Breast epithelium (tissue), 4 donors: ENCODE measurements at regions not wholly inside any gene's neighbourhood (a gene's known extent, or its start where the extent isn't known, plus 50 kb on each side); places are given as distances from the start of the nearest gene placed in this dataset.

ENCODE experiments used
- DNase-seq, 2 donors: peaks; one replicate each; pipeline ENCODE4 v3.0.0-alpha.2; 2019; ENCODE audit warnings: low spot score in 2 of 2
- H3K27ac ChIP-seq, 2 donors: fragments of 200-600 bp; sonication (generic) in 1 of 2; one replicate each; pipeline ENCODE4 v1.5.1; 2016 to 2019; ENCODE audit warnings: mild to moderate bottlenecking in 1 of 2
- H3K27me3 ChIP-seq, 2 donors: fragments of 200-600 bp; sonication (generic) in 1 of 2; one replicate each; pipeline versions ENCODE4 v1.5.1 to v1.6.0; 2017 to 2019; ENCODE audit warnings: control low read depth in 1 of 2, mild to moderate bottlenecking in 1 of 2
- H3K36me3 ChIP-seq: fragments of 200-600 bp; one replicate; pipeline ENCODE4 v1.5.1; 2019
- H3K4me1 ChIP-seq, 2 donors: fragments of 200-600 bp; sonication (generic); one replicate each; pipeline ENCODE4 v1.5.1; 2016 to 2019; ENCODE audit warnings: control low read depth in 1 of 2
- H3K4me3 ChIP-seq, 3 donors: fragments of 200-600 bp; sonication (generic); 1 replicate in 2 of 3; 2 replicates in 1 of 3; pipeline ENCODE4 v1.5.1; 2016 to 2019; ENCODE audit warnings: mild to moderate bottlenecking in 3 of 3, moderate library complexity in 2 of 3
- H3K9me3 ChIP-seq, 2 donors: fragments of 200-600 bp; sonication (generic) in 1 of 2; one replicate each; pipeline ENCODE4 v1.5.1; 2016 to 2019; ENCODE audit warnings: control low read depth in 1 of 2
- CTCF ChIP-seq, 3 donors: fragments of 450-650 bp; IDR thresholded peaks; one replicate each; pipeline ENCODE4 v1.5.1; 2016 to 2017; ENCODE audit warnings: antibody characterized with exemption in 3 of 3, mild to moderate bottlenecking in 3 of 3, moderate library complexity in 3 of 3
- POLR2A ChIP-seq: fragments of 450-650 bp; IDR thresholded peaks from one replicate; pipeline ENCODE4 v1.6.1; 2016; ENCODE audit warnings: antibody characterized with exemption, mild to moderate bottlenecking, moderate library complexity
- POLR2AphosphoS5 ChIP-seq, 3 donors: sonication (generic); formaldehyde crosslinking; IDR thresholded peaks; one replicate each; pipeline ENCODE4 v1.6.1; 2017; ENCODE audit warnings: antibody characterized with exemption in 3 of 3
- intact Hi-C: fragments of 100-400 bp; cut with DNase I; formaldehyde crosslinking; loops from one replicate; pipeline ENCODE4 v1.15.1; 2023; ENCODE audit warnings: low total_unique reads

GRCh38 chrX:45959567-45959966, 585.7 kb downstream of the ZNF674 start:
- DNase-seq, result no peak
- Histone ChIP-seq H3K27me3 (peaks cover 0 to 18% of the 10 kb centered on the region in 2 donors), H3K36me3 (no peaks in the 10 kb centered on the region), H3K4me1 (no peaks in the 10 kb centered on the region), H3K9me3 (peaks cover 8 to 23% of the 10 kb centered on the region in 2 donors), H3K27ac (no peak overlapping the region), H3K4me3 (no peak overlapping the region)
- TF ChIP-seq CTCF (IDR thresholded peaks at IDR 0.05) (no peak), POLR2AphosphoS5 (IDR thresholded peaks at IDR 0.05) (no peak), POLR2A (no peak)
- intact Hi-C loops, result no loop called here

- H3K27me3 ChIP-seq, result peaks cover 0 to 18% of the 10 kb centered on the region in 2 donors
- no peaks in the 10 kb centered on the region for H3K4me1 ChIP-seq
- TF ChIP-seq POLR2A (no peak), CTCF (IDR thresholded peaks at IDR 0.05) (no peak), POLR2AphosphoS5 (IDR thresholded peaks at IDR 0.05) (no peak)
- no peak overlapping the region for H3K27ac ChIP-seq
- intact Hi-C loops, result no loop called here
- no peak overlapping the region for H3K4me3 ChIP-seq
- no peak for DNase-seq
- peaks cover 8 to 14% of the 10 kb centered on the region in 2 donors for H3K9me3 ChIP-seq
- H3K36me3 ChIP-seq, result no peaks in the 10 kb centered on the region
Observed at GRCh38 chrX:45956191-45956870, 588.9 kb downstream of the ZNF674 start.

GRCh38 chrX:45955661-45956060, 589.6 kb downstream of the ZNF674 start:
- H3K4me1 ChIP-seq, result no peaks in the 10 kb centered on the region
- no peaks in the 10 kb centered on the region for H3K36me3 ChIP-seq
- no peak overlapping the region for H3K4me3 ChIP-seq
- DNase-seq, result no peak
- no peak for TF ChIP-seq POLR2A
- TF ChIP-seq CTCF (IDR thresholded peaks at IDR 0.05), result no peak
- no peak for TF ChIP-seq POLR2AphosphoS5 (IDR thresholded peaks at IDR 0.05)
- peaks cover 0 to 18% of the 10 kb centered on the region in 2 donors for H3K27me3 ChIP-seq
- intact Hi-C loops, result no loop called here
- no peak overlapping the region for H3K27ac ChIP-seq
- H3K9me3 ChIP-seq, result peaks cover 1 to 8% of the 10 kb centered on the region in 2 donors

GRCh38 chrX:45954026-45954425, 591.2 kb downstream of the ZNF674 start:
- Histone ChIP-seq H3K4me3 (no peak overlapping the region), H3K36me3 (no peaks in the 10 kb centered on the region), H3K27ac (no peak overlapping the region), H3K9me3 (no peaks in the 10 kb centered on the region), H3K27me3 (peaks cover 0 to 20% of the 10 kb centered on the region in 2 donors), H3K4me1 (no peaks in the 10 kb centered on the region)
- intact Hi-C loops, result no loop called here
- DNase-seq, result no peak
- no peak for TF ChIP-seq POLR2A
- TF ChIP-seq POLR2AphosphoS5 (IDR thresholded peaks at IDR 0.05), result no peak
- no peak for TF ChIP-seq CTCF (IDR thresholded peaks at IDR 0.05)

- TF ChIP-seq POLR2A, result no peak
- TF ChIP-seq CTCF (IDR thresholded peaks at IDR 0.05), result no peak
- TF ChIP-seq POLR2AphosphoS5 (IDR thresholded peaks at IDR 0.05), result no peak
- DNase-seq, result no peak
- H3K4me1 ChIP-seq, result no peaks in the 10 kb centered on the region
- peaks cover 0 to 22% of the 10 kb centered on the region in 2 donors for H3K27me3 ChIP-seq
- H3K4me3 ChIP-seq, result no peak overlapping the region
- H3K27ac ChIP-seq, result no peak overlapping the region
- intact Hi-C loops, result no loop called here
- H3K36me3 ChIP-seq, result no peaks in the 10 kb centered on the region
- no peaks in the 10 kb centered on the region for H3K9me3 ChIP-seq
Observed at GRCh38 chrX:45952030-45952429, 593.2 kb downstream of the ZNF674 start.
